HCT116 (cell line): ENCODE measurements at regions not wholly inside any gene's neighbourhood (a gene's known extent, or its start where the extent isn't known, plus 50 kb on each side); places are given as distances from the start of the nearest gene placed in this dataset.

Source experiments
- CEBPB ChIP-seq: IDR thresholded peaks from 2 replicates; pipeline ENCODE4 v1.6.1; 2012; ENCODE audit warnings: low read depth
- EGR1 ChIP-seq: IDR thresholded peaks from 2 replicates; pipeline ENCODE4 v1.6.1; 2012; ENCODE audit warnings: low read depth
- ELF1 ChIP-seq: IDR thresholded peaks from 2 replicates; pipeline ENCODE4 v1.6.1; 2012; ENCODE audit warnings: low read depth, borderline replicate concordance
- EZH2 ChIP-seq: fragments of 200-600 bp; sonication (generic); IDR thresholded peaks from 2 replicates; pipeline ENCODE4 v1.6.1; 2017; ENCODE audit warnings: antibody characterized with exemption, mixed run types
- EZH2phosphoT487 ChIP-seq: fragments of 200-600 bp; IDR thresholded peaks from 2 replicates; pipeline ENCODE4 v1.6.1; 2018; ENCODE audit warnings: antibody characterized with exemption, borderline replicate concordance
- POLR2A ChIP-seq: IDR thresholded peaks from 2 replicates; pipeline ENCODE4 v1.7.0; 2011; ENCODE audit warnings: borderline replicate concordance; ENCODE audit not compliant: insufficient read depth, insufficient read length; ENCODE audit errors: extremely low read depth
- POLR2AphosphoS5 ChIP-seq: IDR thresholded peaks from 2 replicates; pipeline ENCODE4 v1.6.1; 2011; ENCODE audit warnings: mild to moderate bottlenecking, low read depth, low read length, moderate library complexity
- RAD21 ChIP-seq: IDR thresholded peaks from 2 replicates; pipeline ENCODE4 v1.6.1; 2012; ENCODE audit warnings: low read depth, mild to moderate bottlenecking
- SP1 ChIP-seq: IDR thresholded peaks from 2 replicates; pipeline ENCODE4 v1.6.1; 2012; ENCODE audit warnings: low read depth
- TCF7L2 ChIP-seq: IDR thresholded peaks from 2 replicates; pipeline ENCODE4 v1.7.0; 2011; ENCODE audit warnings: borderline replicate concordance, inconsistent platforms; ENCODE audit not compliant: insufficient read depth, insufficient read length; ENCODE audit errors: extremely low read depth
- ZFX ChIP-seq: fragments of 450-650 bp; IDR thresholded peaks from 2 replicates; pipeline ENCODE4 v1.6.1; 2017
- ZNF274 ChIP-seq: fragments of 200-500 bp; sonication (Bioruptor generic); IDR thresholded peaks from 2 replicates; pipeline ENCODE4 v1.6.1; 2014; ENCODE audit warnings: mild to moderate bottlenecking, low read depth, low read length, inconsistent platforms
- TF ChIP-seq, protein P1 (sequence below), 3 experiments: fragments of 200-600 bp in 1 of 3; sonication (generic) in 1 of 3; IDR thresholded peaks in 2 of 3; conservative IDR thresholded peaks in 1 of 3; 2 replicates each; pipeline ENCODE4 v1.5.1; 2012 to 2017; ENCODE audit warnings: low read depth in 2 of 3, low read length in 2 of 3, antibody characterized with exemption in 1 of 3, borderline replicate concordance in 1 of 3, control low read depth in 1 of 3, mild to moderate bottlenecking in 1 of 3, mixed read lengths in 1 of 3, mixed run types in 1 of 3, moderate library complexity in 1 of 3; ENCODE audit not compliant: insufficient read depth in 1 of 3
- TF ChIP-seq, protein P2 (sequence below): IDR thresholded peaks from 2 replicates; pipeline ENCODE4 v1.6.1; 2012

DNA sequence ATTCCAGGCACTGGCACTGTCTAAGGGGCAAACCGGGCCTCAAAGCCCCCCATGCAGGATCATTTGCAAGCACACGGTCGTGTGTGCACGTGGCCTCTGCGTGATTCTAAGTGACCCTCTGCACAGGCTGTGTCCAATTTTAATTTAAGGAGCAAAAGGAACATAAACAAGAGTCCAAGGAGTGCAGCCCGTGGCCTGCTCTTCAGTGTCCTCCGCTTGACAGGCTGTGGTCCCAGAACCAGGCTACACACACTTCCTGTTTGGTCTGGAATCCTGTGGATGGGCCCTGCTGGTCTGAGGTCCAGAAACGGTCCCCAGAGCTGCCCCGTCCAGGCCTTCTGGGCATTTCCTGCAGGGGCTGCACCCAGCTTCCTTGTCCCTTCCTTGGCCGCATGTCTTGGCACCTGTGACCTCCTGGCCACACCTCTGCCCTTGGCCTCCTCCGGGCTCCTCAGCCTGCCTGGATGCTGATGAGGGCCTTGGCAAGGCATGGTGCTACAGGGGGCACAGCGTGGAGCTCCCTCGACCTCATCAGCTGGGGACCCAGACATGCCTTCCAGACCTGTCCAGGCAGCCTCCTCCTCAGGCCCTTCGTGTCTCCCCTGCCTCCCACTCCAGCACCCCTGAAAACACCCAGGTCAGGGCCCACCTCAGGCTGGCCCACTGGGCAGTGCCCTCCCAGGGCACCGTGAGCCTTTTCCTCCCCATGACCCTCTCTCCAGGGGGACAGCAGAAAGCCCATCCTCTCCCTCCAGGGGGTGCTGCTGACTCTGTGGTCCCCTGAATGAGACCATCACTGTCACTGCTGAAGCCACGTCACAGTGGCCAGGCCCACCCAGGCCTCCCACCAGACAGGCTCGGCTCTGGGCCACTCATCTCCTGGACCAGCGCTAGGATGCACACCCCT is 136.4 kb upstream of the GPC1 start:
- TF ChIP-seq, protein P1, sequence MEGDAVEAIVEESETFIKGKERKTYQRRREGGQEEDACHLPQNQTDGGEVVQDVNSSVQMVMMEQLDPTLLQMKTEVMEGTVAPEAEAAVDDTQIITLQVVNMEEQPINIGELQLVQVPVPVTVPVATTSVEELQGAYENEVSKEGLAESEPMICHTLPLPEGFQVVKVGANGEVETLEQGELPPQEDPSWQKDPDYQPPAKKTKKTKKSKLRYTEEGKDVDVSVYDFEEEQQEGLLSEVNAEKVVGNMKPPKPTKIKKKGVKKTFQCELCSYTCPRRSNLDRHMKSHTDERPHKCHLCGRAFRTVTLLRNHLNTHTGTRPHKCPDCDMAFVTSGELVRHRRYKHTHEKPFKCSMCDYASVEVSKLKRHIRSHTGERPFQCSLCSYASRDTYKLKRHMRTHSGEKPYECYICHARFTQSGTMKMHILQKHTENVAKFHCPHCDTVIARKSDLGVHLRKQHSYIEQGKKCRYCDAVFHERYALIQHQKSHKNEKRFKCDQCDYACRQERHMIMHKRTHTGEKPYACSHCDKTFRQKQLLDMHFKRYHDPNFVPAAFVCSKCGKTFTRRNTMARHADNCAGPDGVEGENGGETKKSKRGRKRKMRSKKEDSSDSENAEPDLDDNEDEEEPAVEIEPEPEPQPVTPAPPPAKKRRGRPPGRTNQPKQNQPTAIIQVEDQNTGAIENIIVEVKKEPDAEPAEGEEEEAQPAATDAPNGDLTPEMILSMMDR (IDR thresholded peaks at IDR 0.05 in 2 of 3, conservative IDR thresholded peaks at IDR 0.05 in 1 of 3; ENCODE audit: borderline replicate concordance in 1 of 3, insufficient read depth in 1 of 3, low read depth in 2 of 3, low read length in 2 of 3) = peak in 2 of 3 experiments; percentile 11 to 25; a peak in 2 of 6 replicates
- no peak for TF ChIP-seq ZFX
- TF ChIP-seq ZNF274 = no peak
- no peak for TF ChIP-seq ELF1
- TF ChIP-seq, protein P2, sequence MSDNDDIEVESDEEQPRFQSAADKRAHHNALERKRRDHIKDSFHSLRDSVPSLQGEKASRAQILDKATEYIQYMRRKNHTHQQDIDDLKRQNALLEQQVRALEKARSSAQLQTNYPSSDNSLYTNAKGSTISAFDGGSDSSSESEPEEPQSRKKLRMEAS = no peak
- TF ChIP-seq POLR2A = no peak
- TF ChIP-seq EGR1 = no peak
- TF ChIP-seq POLR2AphosphoS5 = no peak
- no peak for TF ChIP-seq TCF7L2
- no peak for TF ChIP-seq EZH2
- TF ChIP-seq EZH2phosphoT487 = no peak
- TF ChIP-seq RAD21 = peak; percentile 46
- TF ChIP-seq CEBPB = no peak
- no peak for TF ChIP-seq SP1
